ENCODE measurements at regions not wholly inside any gene's neighbourhood (a gene's known extent, or its start where the extent isn't known, plus 50 kb on each side); places are given as distances from the start of the nearest gene placed in this dataset.
"Not testable (repeated sequence)": the region's sequence is repeated elsewhere in the genome, so short reads cannot be mapped to it uniquely, and the experiment has no call there.

- peaks cover 0 to 30% (median 8%) of the 10 kb centered on the region in 4 donors for H3K9me3 ChIP-seq
- TF ChIP-seq POLR2AphosphoS5 (IDR thresholded peaks at IDR 0.05): no peak
- no peak for TF ChIP-seq POLR2A (IDR thresholded peaks at IDR 0.05; ENCODE audit: low read depth)
- no peak for TF ChIP-seq EP300 (IDR thresholded peaks at IDR 0.05)
- TF ChIP-seq CTCF (IDR thresholded peaks at IDR 0.05): no peak
- 83% methylated on average over 1 of the region's 3 CpGs for WGBS
These were observed 695.6 kb upstream of the LMO3 start for GRCh38 chr12:17301544-17301943.

GRCh38 chr12:17296882-17297281, 690.9 kb upstream of the LMO3 start:
- Histone ChIP-seq H3K9me3 (peaks cover 0 to 9% (median 2%) of the 10 kb centered on the region in 4 donors), H3K36me3 (no peaks in the 10 kb centered on the region), H3K27ac (replicated peaks in 1 of 4) (no peak overlapping the region), H3K4me1 (no peaks in the 10 kb centered on the region), H3K4me3 (no peak overlapping the region), H3K27me3 (no peaks in the 10 kb centered on the region)
- 89% methylated on average over 7 of the region's 7 CpGs for WGBS
- intact Hi-C loops (cut with DNase I): no loop called here
- no peak for TF ChIP-seq EP300 (IDR thresholded peaks at IDR 0.05)
- DNase-seq (ENCODE audit: extremely low spot score): no peak

More at GRCh38 chr12:17301544-17301943, 695.6 kb upstream of the LMO3 start:
- Histone ChIP-seq H3K27me3 (no peaks in the 10 kb centered on the region), H3K4me1 (no peaks in the 10 kb centered on the region), H3K27ac (replicated peaks in 1 of 4) (no peak overlapping the region), H3K36me3 (no peaks in the 10 kb centered on the region), H3K4me3 (no peak overlapping the region)
- intact Hi-C loops (cut with DNase I): no loop called here
- no peak for DNase-seq (ENCODE audit: extremely low spot score)

GRCh38 chr12:17286874-17287273, 680.9 kb upstream of the LMO3 start:
- no peak for TF ChIP-seq POLR2A (IDR thresholded peaks at IDR 0.05; ENCODE audit: low read depth)
- no peak for TF ChIP-seq POLR2AphosphoS5 (IDR thresholded peaks at IDR 0.05)
- TF ChIP-seq CTCF (IDR thresholded peaks at IDR 0.05): no peak
- TF ChIP-seq EP300 (IDR thresholded peaks at IDR 0.05): no peak
- Histone ChIP-seq H3K9me3 (peaks cover 0 to 12% (median 11%) of the 10 kb centered on the region in 4 donors), H3K4me1 (no peaks in the 10 kb centered on the region), H3K4me3 (no peak overlapping the region), H3K36me3 (no peaks in the 10 kb centered on the region), H3K27ac (replicated peaks in 1 of 4) (no peak overlapping the region), H3K27me3 (no peaks in the 10 kb centered on the region)
- 88% methylated on average over 1 of the region's 1 CpG for WGBS
- DNase-seq (ENCODE audit: extremely low spot score): no peak
- intact Hi-C loops (cut with DNase I): no loop called here

- no peaks in the 10 kb centered on the region for H3K4me1 ChIP-seq
- H3K27me3 ChIP-seq: no peaks in the 10 kb centered on the region
- H3K4me3 ChIP-seq: no peak overlapping the region
- peaks cover 0 to 12% (median 11%) of the 10 kb centered on the region in 4 donors for H3K9me3 ChIP-seq
- TF ChIP-seq POLR2AphosphoS5 (IDR thresholded peaks at IDR 0.05) (no peak), POLR2A (IDR thresholded peaks at IDR 0.05; ENCODE audit: low read depth) (no peak), EP300 (IDR thresholded peaks at IDR 0.05) (no peak), CTCF (IDR thresholded peaks at IDR 0.05) (no peak)
- DNase-seq (ENCODE audit: extremely low spot score): no peak
- WGBS: 100% methylated on average over 1 of the region's 1 CpG
- no peaks in the 10 kb centered on the region for H3K36me3 ChIP-seq
- H3K27ac ChIP-seq (replicated peaks in 1 of 4): no peak overlapping the region
- intact Hi-C loops (cut with DNase I): no loop called here
These were observed 678.9 kb upstream of the LMO3 start for GRCh38 chr12:17284873-17285272.

- WGBS: 89% methylated on average over 9 of the region's 9 CpGs
- H3K36me3 ChIP-seq: no peaks in the 10 kb centered on the region
- no peaks in the 10 kb centered on the region for H3K27me3 ChIP-seq
- H3K27ac ChIP-seq (replicated peaks in 1 of 4): no peak overlapping the region
- intact Hi-C loops (cut with DNase I): no loop called here
- no peaks in the 10 kb centered on the region for H3K4me1 ChIP-seq
- DNase-seq (ENCODE audit: extremely low spot score): no peak
- no peak overlapping the region for H3K4me3 ChIP-seq
- no peak for TF ChIP-seq POLR2A (IDR thresholded peaks at IDR 0.05; ENCODE audit: low read depth)
- TF ChIP-seq CTCF (IDR thresholded peaks at IDR 0.05): no peak
- TF ChIP-seq EP300 (IDR thresholded peaks at IDR 0.05): no peak
- TF ChIP-seq POLR2AphosphoS5 (IDR thresholded peaks at IDR 0.05): no peak
- peaks cover 0 to 12% (median 11%) of the 10 kb centered on the region in 4 donors for H3K9me3 ChIP-seq
These were observed 677.6 kb upstream of the LMO3 start for GRCh38 chr12:17283563-17283962.

GRCh38 chr12:17282169-17282568, 676.2 kb upstream of the LMO3 start:
- H3K27me3 ChIP-seq; H3K4me3 ChIP-seq; DNase-seq (ENCODE audit: extremely low spot score); H3K36me3 ChIP-seq; intact Hi-C loops (cut with DNase I); H3K27ac ChIP-seq (replicated peaks in 1 of 4); H3K9me3 ChIP-seq; H3K4me1 ChIP-seq: not testable (repeated sequence)
